GM23338 (cell line): ENCODE measurements at regions not wholly inside any gene's neighbourhood (a gene's known extent, or its start where the extent isn't known, plus 50 kb on each side); places are given as distances from the start of the nearest gene placed in this dataset.

ENCODE experiments used
- CTCF ChIP-seq, 2 experiments: fragments of 200-600 bp in 1 of 2; sonication (generic) in 1 of 2; conservative IDR thresholded peaks; 2 replicates each; pipeline versions ENCODE4 v1.5.1 to v1.6.1; 2016 to 2017; ENCODE audit warnings: antibody characterized with exemption in 2 of 2, low read depth in 2 of 2, mild to moderate bottlenecking in 2 of 2, moderate library complexity in 1 of 2
- EZH2phosphoT487 ChIP-seq: fragments of 200-600 bp; sonication (generic); IDR thresholded peaks from one replicate; pipeline ENCODE4 v1.8.1; 2018; ENCODE audit warnings: antibody characterized with exemption; ENCODE audit not compliant: unreplicated experiment

GRCh38 chr10:3400348-3400747 lies 227.8 kb upstream of the PITRM1 start:
- TF ChIP-seq EZH2phosphoT487 (no peak), CTCF (conservative IDR thresholded peaks at IDR 0.05; ENCODE audit: low read depth in 2 of 2) (no peak)
